DMS53 treated with DMSO at 0.1 percent for 48 hours (cell line): ENCODE measurements at regions not wholly inside any gene's neighbourhood (a gene's known extent, or its start where the extent isn't known, plus 50 kb on each side); places are given as distances from the start of the nearest gene placed in this dataset.
"Not testable (repeated sequence)": the region's sequence is repeated elsewhere in the genome, so short reads cannot be mapped to it uniquely, and the experiment has no call there.

ENCODE experiments used
- DNase-seq: peaks from one replicate; lab custom pipeline; 2025; ENCODE audit not compliant: unreplicated experiment; lab: John Stamatoyannopoulos, UW

- no peak for DNase-seq
These were observed 161.6 kb downstream of the NDFIP2 start for GRCh38 chr13:79642596-79642995.

- DNase-seq, result no peak
These were observed 156.3 kb downstream of the NDFIP2 start for GRCh38 chr13:79637133-79637763.

- no peak for DNase-seq
These were observed 150.2 kb downstream of the NDFIP2 start for GRCh38 chr13:79631051-79631659.

- DNase-seq, result no peak
These were observed 147.5 kb downstream of the NDFIP2 start for GRCh38 chr13:79628463-79628862.

- DNase-seq, result no peak
These were observed 146.0 kb downstream of the NDFIP2 start for GRCh38 chr13:79626924-79627323.

- no peak for DNase-seq
These were observed 144.6 kb downstream of the NDFIP2 start for GRCh38 chr13:79625517-79625916.

- no peak for DNase-seq
These were observed 140.9 kb downstream of the NDFIP2 start for GRCh38 chr13:79621902-79622301.

GRCh38 chr13:79621449-79621848 lies 140.5 kb downstream of the NDFIP2 start:
- no peak for DNase-seq

GRCh38 chr13:79614250-79614918 lies 133.4 kb downstream of the NDFIP2 start:
- no peak for DNase-seq

GRCh38 chr13:79612604-79613003 lies 131.6 kb downstream of the NDFIP2 start:
- no peak for DNase-seq

GRCh38 chr13:79607895-79608294 lies 126.9 kb downstream of the NDFIP2 start:
- DNase-seq, result not testable (repeated sequence)
